Neuronal stem cell (in vitro differentiated cells): ENCODE measurements at regions not wholly inside any gene's neighbourhood (a gene's known extent, or its start where the extent isn't known, plus 50 kb on each side); places are given as distances from the start of the nearest gene placed in this dataset.
"Not testable (repeated sequence)": the region's sequence is repeated elsewhere in the genome, so short reads cannot be mapped to it uniquely, and the experiment has no call there.

Source experiments
- DNase-seq: peaks from one replicate; pipeline ENCODE4 v3.0.0-alpha.2; 2013; ENCODE audit warnings: low spot score
- H2AFZ ChIP-seq: one replicate; pipeline ENCODE4 v1.6.1; 2013; ENCODE audit warnings: mild to moderate bottlenecking, low read length, inconsistent platforms
- H2AK5ac ChIP-seq: 2 replicates; pipeline ENCODE4 v1.6.1; 2013; ENCODE audit warnings: low read depth, mild to moderate bottlenecking, inconsistent platforms, low read length, moderate library complexity, mixed read lengths
- H2BK120ac ChIP-seq: 2 replicates; pipeline ENCODE4 v1.6.1; 2013; ENCODE audit warnings: low read depth, mild to moderate bottlenecking, inconsistent platforms, low read length, moderate library complexity, mixed read lengths
- H2BK12ac ChIP-seq: one replicate; pipeline ENCODE4 v1.6.1; 2013; ENCODE audit warnings: low read length, inconsistent platforms
- H2BK15ac ChIP-seq: 2 replicates; pipeline ENCODE4 v1.6.1; 2013; ENCODE audit warnings: mild to moderate bottlenecking, low read length, inconsistent platforms, mixed read lengths
- H2BK5ac ChIP-seq: one replicate; pipeline ENCODE4 v1.6.1; 2013; ENCODE audit warnings: inconsistent platforms, mild to moderate bottlenecking, low read length, moderate library complexity
- H3K14ac ChIP-seq: one replicate; pipeline ENCODE4 v1.6.1; 2013; ENCODE audit warnings: low read length, inconsistent platforms
- H3K18ac ChIP-seq: 2 replicates; pipeline ENCODE4 v1.6.1; 2013; ENCODE audit warnings: low read length, inconsistent platforms
- H3K23ac ChIP-seq: 2 replicates; pipeline ENCODE4 v1.6.1; 2013; ENCODE audit warnings: low read depth, mild to moderate bottlenecking, mixed read lengths, low read length, inconsistent platforms; ENCODE audit not compliant: poor library complexity
- H3K27ac ChIP-seq: replicated peaks from 3 replicates; pipeline ENCODE4 v1.5.1; 2013; ENCODE audit warnings: low read length, inconsistent platforms
- H3K27me3 ChIP-seq, 3 experiments: 2 replicates each; pipeline ENCODE4 v1.6.1; 2013; ENCODE audit warnings: low read length in 3 of 3, mild to moderate bottlenecking in 2 of 3, inconsistent platforms in 1 of 3, low read depth in 1 of 3, mixed read lengths in 1 of 3, moderate library complexity in 1 of 3; ENCODE audit not compliant: control insufficient read depth in 3 of 3, insufficient read depth in 3 of 3
- H3K36me3 ChIP-seq, 2 donors: replicated peaks in 1 of 2; 2 replicates each; pipeline ENCODE4 v1.6.1; 2013; ENCODE audit warnings: low read length in 2 of 2; ENCODE audit not compliant: control insufficient read depth in 2 of 2, insufficient read depth in 2 of 2
- H3K4ac ChIP-seq: 2 replicates; pipeline ENCODE4 v1.6.1; 2013; ENCODE audit warnings: inconsistent platforms, mild to moderate bottlenecking, low read length, moderate library complexity
- H3K4me1 ChIP-seq, 2 donors: 1 replicate in 1 of 2; 2 replicates in 1 of 2; pipeline ENCODE4 v1.6.1; 2013; ENCODE audit warnings: low read length in 2 of 2, low read depth in 1 of 2; ENCODE audit not compliant: control insufficient read depth in 2 of 2, insufficient read depth in 1 of 2
- H3K4me2 ChIP-seq: one replicate; pipeline ENCODE4 v1.6.1; 2013; ENCODE audit warnings: mild to moderate bottlenecking, low read length, inconsistent platforms; ENCODE audit not compliant: insufficient read depth, poor library complexity, severe bottlenecking
- H3K4me3 ChIP-seq, 2 donors: 2 replicates each; pipeline ENCODE4 v1.5.1; 2013; ENCODE audit warnings: low read length in 2 of 2, mild to moderate bottlenecking in 2 of 2, inconsistent platforms in 1 of 2, moderate library complexity in 1 of 2
- H3K79me1 ChIP-seq: one replicate; pipeline ENCODE4 v1.6.1; 2013; ENCODE audit warnings: low read depth, mild to moderate bottlenecking, inconsistent platforms, low read length, moderate library complexity
- H3K9ac ChIP-seq: one replicate; pipeline ENCODE4 v1.6.1; 2013; ENCODE audit warnings: mild to moderate bottlenecking, low read depth, low read length, inconsistent platforms; ENCODE audit not compliant: poor library complexity
- H3K9me3 ChIP-seq, 2 donors: replicated peaks in 1 of 2; 2 replicates each; pipeline versions ENCODE3 to v1.6.1; 2013; ENCODE audit warnings: low read length in 2 of 2, mild to moderate bottlenecking in 2 of 2, inconsistent platforms in 1 of 2, low read depth in 1 of 2, mixed read lengths in 1 of 2, moderate library complexity in 1 of 2; ENCODE audit not compliant: control insufficient read depth in 2 of 2, insufficient read depth in 1 of 2
- H4K8ac ChIP-seq: one replicate; pipeline ENCODE4 v1.6.1; 2013; ENCODE audit warnings: low read depth, mild to moderate bottlenecking, inconsistent platforms, low read length, moderate library complexity
- H4K91ac ChIP-seq: one replicate; pipeline ENCODE4 v1.6.1; 2013; ENCODE audit warnings: low read length, low read depth, mild to moderate bottlenecking, inconsistent platforms; ENCODE audit not compliant: poor library complexity
- WGBS, 2 donors: extraction: QIAGEN DNeasy Blood & Tissue Kit; methylation state at CpG; one replicate each; pipeline ENCODE4 v1.1.7; 2013; ENCODE audit warnings: missing lambda C conversion rate in 2 of 2, mixed read lengths in 1 of 2; ENCODE audit not compliant: insufficient read length in 2 of 2, insufficient replicate concordance in 1 of 2; ENCODE audit errors: extremely low coverage in 2 of 2; 5-methylcytosine and 5-hydroxymethylcytosine counted together

DNA sequence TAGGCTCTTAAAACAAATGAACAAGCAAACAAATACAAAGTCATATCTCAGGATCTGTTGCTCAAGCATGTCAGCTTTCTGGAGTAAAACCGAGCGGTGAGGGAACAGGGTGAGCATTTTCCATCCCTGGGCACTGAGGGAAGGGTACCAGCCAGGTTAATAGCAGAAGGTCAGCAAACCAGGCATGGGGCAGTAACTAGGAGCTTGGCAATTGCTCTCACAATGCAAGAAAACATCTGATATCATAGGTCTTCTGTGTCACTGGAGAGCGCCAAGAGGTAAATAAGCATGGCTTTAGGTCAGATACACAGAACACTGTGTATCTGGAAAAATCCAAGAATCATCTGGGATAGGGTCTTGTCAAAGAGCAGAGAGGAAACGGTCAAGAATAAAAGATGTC lies 521.7 kb upstream of the AUTS2 start:
- Histone ChIP-seq H2BK15ac (no peak overlapping the region), H3K4me2 (no peak overlapping the region), H3K4ac (no peak overlapping the region), H3K14ac (no peak overlapping the region), H4K8ac (no peak overlapping the region), H2BK12ac (no peak overlapping the region), H3K4me1 (no peaks in the 10 kb centered on the region), H2AK5ac (no peak overlapping the region), H3K4me3 (no peak overlapping the region), H2BK120ac (no peak overlapping the region), H3K23ac (no peak overlapping the region), H3K79me1 (no peaks in the 10 kb centered on the region), H2BK5ac (no peak overlapping the region), H3K9me3 (no peaks in the 10 kb centered on the region), H2AFZ (no peak overlapping the region), H3K36me3 (no peaks in the 10 kb centered on the region), H3K18ac (no peak overlapping the region), H3K27me3 (no peaks in the 10 kb centered on the region), H3K27ac (no peak overlapping the region), H3K9ac (no peak overlapping the region), H4K91ac (no peak overlapping the region)
- DNase-seq = no peak
- no CpG with 5 or more reads among the region's 4 CpGs for WGBS, 2 donors

DNA sequence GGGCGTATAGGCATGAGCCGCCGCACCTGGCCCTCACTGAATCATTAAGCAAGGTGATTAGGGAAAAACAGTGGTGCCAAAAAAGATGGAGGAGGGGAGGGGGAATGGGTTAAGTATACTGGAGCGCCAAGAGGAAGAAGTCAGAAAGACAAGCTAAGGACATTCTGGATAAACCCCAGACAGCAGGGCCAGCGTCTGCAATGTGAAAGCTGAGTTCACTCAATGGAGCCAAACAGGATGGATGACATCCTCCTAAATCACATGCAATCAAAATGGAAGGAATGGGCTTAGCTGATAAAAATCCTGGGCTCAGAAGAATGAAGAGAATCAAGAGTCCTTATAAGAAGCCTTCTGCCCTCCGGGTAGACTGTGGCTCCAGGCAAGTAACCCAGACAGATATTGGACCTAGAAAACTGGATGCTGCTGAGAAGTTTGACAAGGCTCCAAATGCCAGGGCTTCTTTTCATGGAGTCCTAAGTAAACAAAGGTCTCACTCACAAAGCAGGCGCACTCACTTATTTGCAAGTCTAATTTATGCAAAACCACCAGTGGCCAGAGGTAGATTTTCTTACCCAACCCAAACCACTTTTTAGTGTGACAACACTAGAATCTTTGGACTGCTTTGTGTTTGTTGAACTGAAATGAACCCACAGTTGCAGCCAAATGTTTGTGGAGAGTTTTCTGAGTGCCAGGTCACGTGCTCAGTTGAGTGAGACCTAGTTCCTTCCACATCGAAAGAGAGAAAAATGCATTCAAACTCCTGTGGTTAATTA lies 519.1 kb upstream of the AUTS2 start:
- Histone ChIP-seq H2AFZ (no peak overlapping the region), H3K14ac (no peak overlapping the region), H3K9me3 (no peaks in the 10 kb centered on the region), H3K9ac (no peak overlapping the region), H4K91ac (no peak overlapping the region), H2BK15ac (no peak overlapping the region), H4K8ac (no peak overlapping the region), H3K4ac (no peak overlapping the region), H3K23ac (no peak overlapping the region), H3K27me3 (no peaks in the 10 kb centered on the region), H3K79me1 (no peaks in the 10 kb centered on the region), H3K4me1 (no peaks in the 10 kb centered on the region), H3K27ac (no peak overlapping the region), H3K4me3 (no peak overlapping the region), H3K18ac (no peak overlapping the region), H2BK5ac (no peak overlapping the region), H2AK5ac (no peak overlapping the region), H3K36me3 (no peaks in the 10 kb centered on the region), H2BK120ac (no peak overlapping the region), H3K4me2 (no peak overlapping the region), H2BK12ac (no peak overlapping the region)
- WGBS, 2 donors = no CpG with 5 or more reads among the region's 9 CpGs
- DNase-seq = no peak

- H3K27me3 ChIP-seq, H3K4ac ChIP-seq, H3K23ac ChIP-seq, H4K8ac ChIP-seq, H2BK12ac ChIP-seq, H3K9me3 ChIP-seq, H3K4me3 ChIP-seq, H3K4me2 ChIP-seq, H2AK5ac ChIP-seq, H3K79me1 ChIP-seq, H3K18ac ChIP-seq, H2BK5ac ChIP-seq, DNase-seq, H3K36me3 ChIP-seq, H3K14ac ChIP-seq, H4K91ac ChIP-seq, H3K27ac ChIP-seq, H3K4me1 ChIP-seq, H3K9ac ChIP-seq, H2BK15ac ChIP-seq, H2BK120ac ChIP-seq, H2AFZ ChIP-seq: not testable (repeated sequence)
- WGBS, 2 donors = 100% methylated on average over 1 of the region's 2 CpGs
These were observed 511.0 kb upstream of the AUTS2 start for GRCh38 chr7:69087281-69087680.

GRCh38 chr7:69088185-69088584 lies 510.1 kb upstream of the AUTS2 start:
- Histone ChIP-seq H2BK5ac (no peak overlapping the region), H3K36me3 (no peaks in the 10 kb centered on the region), H4K91ac (no peak overlapping the region)

More at GRCh38 chr7:69088185-69088584, 510.1 kb upstream of the AUTS2 start:
- Histone ChIP-seq H3K23ac (no peak overlapping the region), H3K79me1 (no peaks in the 10 kb centered on the region), H3K4me1 (no peaks in the 10 kb centered on the region), H3K27me3 (no peaks in the 10 kb centered on the region), H3K4me2 (no peak overlapping the region), H3K4ac (no peak overlapping the region), H3K27ac (no peak overlapping the region), H3K9me3 (no peaks in the 10 kb centered on the region), H2AK5ac (no peak overlapping the region), H3K18ac (no peak overlapping the region), H2AFZ (no peak overlapping the region), H4K8ac (no peak overlapping the region), H2BK15ac (no peak overlapping the region), H2BK12ac (no peak overlapping the region), H3K9ac (no peak overlapping the region), H2BK120ac (no peak overlapping the region), H3K14ac (no peak overlapping the region), H3K4me3 (no peak overlapping the region)
- no peak for DNase-seq
